HG03135 (cell line): ENCODE measurements at regions not wholly inside any gene's neighbourhood (a gene's known extent, or its start where the extent isn't known, plus 50 kb on each side); places are given as distances from the start of the nearest gene placed in this dataset.

Experiments
- ATAC-seq: cut with Tn5 transposase; IDR thresholded peaks from one replicate; pipeline ENCODE4 v1.9.1; 2021; ENCODE audit warnings: mild to moderate bottlenecking, moderate library complexity; ENCODE audit not compliant: unreplicated experiment

DNA sequence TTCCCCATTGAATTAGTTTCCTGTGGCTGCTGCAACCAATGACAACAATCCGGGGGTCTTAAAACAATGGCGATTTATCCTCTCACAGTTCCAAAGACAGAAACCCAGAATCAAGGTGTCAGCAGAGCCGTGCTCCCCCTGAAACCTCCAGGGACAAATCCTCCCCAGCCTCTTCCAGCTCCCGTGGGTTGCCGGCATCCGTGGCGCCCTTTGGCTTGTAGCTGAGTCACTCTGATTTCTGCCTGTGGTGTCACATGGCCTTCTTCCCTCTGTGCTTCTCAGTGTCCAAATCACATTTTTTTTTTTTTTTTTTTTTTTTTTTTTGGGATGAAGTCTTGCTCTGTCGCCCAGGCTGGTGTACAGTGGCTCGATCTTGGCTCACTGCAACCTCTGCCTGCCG is 64.5 kb upstream of the STX18 start:
- no peak for ATAC-seq

DNA sequence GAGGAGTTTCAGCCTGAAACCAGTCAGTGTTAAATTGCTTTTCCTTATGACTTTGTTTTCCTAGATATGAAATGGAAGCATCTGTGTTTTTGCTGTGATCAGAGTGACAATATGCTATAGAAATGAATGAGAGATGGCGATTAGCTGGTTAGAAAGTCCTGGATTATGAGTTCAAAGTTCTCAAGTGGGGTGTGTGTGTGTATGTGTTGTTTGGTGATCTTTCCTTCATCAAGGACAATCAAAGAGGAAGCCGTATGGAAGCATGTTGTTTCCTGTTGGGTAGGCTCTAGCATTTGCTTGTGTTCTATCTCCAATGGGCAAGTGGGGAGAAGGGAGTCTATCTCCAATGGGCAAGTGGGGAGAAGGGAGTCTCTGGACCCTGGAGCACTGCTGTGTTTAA is 64.0 kb upstream of the STX18 start:
- no peak for ATAC-seq

DNA sequence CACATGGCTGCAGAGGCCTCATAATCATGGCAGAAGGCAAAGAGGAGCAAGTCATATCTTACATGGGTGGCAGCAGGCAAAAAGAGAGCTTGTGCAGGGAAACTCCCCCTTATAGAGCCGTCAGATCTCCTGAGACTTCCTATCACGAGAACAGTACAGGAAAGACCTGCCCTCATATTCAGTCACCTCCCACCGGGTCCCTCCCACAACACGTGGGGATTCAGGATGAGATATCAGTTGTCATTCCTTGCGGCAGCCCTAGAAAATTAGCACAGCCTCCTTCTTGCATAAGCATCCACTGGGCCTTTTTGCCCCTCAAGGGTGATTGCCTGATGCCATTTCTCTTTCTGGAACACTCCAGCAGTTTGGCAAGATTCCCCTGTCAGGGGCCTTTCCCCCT is 61.7 kb upstream of the STX18 start:
- ATAC-seq: no peak

DNA sequence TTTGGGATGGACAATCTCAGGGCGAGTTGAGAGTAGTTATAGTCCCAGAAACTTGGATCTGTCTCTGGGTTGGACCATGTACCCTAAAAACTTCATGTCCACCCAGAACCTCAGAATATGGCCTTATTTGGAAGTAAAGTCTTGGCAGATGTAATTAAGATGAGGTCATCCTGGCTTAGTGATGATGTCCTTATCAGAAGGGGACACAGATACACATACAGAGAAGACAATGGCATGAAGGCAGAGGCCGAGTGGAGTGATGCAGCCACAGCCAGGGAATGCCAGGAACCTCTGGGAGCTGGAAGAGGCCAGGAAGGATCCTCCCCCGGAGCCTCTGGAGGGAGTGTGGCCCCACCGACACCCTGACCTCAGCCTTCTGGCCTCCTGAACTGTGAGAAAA is 61.2 kb upstream of the STX18 start:
- no peak for ATAC-seq

DNA sequence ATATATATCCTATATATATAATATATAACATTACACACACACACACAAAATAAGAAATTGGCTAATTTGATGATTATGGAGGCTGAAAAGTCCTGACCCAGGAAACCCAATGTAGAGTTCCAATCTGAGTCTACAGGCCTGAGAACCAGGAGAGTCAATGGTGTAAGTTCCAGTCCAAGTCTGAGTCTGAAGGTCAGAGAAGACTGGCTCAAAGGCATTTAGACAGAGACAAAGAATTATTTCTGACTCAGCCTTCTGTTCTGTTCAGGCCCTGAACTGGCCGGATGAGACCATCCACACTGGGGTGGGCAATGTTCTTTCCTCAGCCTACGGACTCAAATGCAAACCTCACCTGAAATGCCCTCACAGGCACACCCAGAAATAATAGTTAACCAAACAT is 60.6 kb upstream of the STX18 start:
- no peak for ATAC-seq

DNA sequence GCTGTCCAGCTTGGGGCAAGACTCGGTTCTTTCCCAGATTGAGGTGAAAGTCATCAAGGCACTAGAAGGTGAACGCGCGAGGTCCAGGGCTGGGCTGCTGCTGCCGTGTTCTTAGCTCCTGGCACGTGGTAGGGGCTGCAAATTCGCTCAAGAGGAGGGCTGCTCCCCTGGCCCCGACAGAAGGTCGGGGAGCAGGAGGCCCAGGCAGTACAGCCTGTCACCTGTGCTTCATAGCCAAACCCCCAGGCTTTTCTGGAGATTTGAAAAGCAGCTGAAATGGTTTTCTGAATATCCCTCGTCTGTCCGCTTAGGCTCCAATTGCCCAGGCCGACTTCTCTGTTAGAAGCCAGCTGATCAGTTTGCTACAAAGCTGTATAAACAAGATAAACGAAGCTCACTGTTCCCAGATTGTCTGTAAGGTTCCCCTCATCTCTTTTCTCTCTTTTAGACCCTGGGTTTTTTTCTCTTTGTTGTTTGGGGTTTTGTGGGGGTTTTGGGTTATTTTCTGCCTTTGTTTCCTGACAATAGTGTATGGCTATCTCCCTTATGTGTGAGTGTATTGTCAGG is 60.0 kb upstream of the STX18 start:
- no peak for ATAC-seq

DNA sequence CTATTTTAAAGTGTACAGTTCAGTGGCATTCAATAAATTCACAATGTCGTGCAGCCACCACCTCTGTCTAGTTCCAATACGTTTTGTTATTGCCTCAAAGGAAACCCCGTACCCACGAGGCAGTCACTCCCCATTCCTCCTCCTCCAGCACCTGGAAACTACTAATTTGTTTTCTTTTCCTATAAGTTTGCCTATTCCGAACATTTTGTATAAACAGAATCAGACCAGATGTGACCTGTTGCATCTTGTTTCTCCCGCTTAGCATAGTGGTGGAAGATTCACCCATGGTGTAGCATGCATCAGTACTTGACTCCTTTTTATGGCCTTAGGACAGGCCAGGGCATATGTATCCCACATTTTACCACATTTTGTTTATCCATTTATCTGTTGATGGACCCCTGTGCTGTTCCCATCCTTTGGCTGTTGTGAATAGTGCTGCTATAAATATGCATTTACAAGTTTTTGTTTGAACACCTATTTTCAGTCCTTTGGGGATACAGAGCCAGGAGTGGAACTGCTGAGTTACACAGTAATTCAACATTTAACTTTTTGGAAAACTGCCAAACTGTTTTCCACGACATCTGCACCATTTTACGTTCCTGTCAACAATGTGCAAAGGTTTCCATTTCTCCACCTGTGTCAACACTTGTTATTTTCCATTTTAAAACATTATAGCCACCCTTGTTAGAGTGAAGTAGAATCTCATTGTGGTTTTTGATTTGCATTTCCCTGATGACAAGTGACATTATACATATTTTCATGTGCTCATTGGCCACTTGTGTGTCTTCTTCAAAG is 57.8 kb upstream of the STX18 start:
- ATAC-seq: no peak

DNA sequence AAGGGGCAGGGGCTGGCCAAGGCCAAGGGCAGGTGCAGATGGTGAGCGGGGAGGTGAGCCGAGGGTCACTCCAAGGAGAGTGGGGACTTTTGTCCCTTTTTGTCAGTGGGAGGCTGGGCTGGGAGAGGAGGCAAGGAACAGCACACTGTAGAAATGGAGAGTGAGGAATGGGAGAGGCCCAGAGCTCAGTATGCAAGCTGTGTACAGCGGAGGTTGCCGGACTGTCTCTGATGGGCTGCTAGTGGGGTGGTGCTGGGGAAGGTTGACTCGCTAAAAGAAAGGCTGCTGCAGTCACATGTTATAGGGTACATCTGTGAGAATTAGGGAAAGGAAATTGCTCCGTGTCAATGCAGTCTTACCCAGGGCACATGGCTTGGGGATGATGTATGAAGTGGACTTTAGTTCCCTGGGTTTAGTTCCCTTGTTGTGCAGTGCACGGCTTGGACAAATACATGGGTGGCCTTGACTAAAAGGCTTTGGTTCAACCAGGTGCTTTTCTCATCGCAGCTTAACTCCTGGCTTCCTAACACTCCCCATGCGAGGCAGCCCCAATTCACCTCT is 57.1 kb upstream of the STX18 start:
- no peak for ATAC-seq

DNA sequence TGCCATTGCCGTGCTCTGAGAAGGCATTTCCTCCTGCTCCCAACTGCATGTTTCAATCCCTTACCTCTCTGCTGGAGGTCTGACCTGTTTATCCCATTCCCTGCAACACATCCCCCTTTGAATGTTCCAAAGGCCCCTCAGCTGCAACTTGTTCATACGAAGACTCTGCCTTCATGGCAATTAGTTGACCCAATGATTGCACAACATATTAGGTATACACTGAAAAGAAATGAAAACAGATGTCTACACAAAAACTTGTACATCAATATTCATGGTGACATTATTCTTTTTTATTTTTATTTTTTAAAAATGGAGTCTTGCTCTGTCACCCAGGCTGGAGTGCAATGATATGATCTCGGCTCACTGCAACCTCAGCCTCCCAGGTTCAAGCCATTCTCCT is 54.9 kb upstream of the STX18 start:
- no peak for ATAC-seq

DNA sequence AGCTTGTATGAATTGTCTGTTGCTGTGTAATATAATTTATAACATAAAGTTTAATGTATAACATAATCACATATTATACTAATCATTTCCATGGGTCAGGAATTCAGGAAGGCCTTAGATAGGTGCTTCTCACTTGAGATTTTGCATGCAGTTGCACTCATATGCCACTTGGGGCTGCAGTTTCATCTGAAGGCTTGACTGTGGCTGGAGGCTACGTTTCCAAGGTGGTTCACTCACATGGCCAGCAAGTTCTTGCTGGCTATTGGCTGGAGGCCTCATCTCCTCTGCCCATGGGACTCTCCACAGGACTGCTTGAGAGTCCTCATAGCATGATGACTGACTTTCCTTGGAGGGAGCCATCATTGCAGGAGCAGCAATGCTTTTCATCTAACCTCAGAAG is 53.4 kb upstream of the STX18 start:
- ATAC-seq: no peak

DNA sequence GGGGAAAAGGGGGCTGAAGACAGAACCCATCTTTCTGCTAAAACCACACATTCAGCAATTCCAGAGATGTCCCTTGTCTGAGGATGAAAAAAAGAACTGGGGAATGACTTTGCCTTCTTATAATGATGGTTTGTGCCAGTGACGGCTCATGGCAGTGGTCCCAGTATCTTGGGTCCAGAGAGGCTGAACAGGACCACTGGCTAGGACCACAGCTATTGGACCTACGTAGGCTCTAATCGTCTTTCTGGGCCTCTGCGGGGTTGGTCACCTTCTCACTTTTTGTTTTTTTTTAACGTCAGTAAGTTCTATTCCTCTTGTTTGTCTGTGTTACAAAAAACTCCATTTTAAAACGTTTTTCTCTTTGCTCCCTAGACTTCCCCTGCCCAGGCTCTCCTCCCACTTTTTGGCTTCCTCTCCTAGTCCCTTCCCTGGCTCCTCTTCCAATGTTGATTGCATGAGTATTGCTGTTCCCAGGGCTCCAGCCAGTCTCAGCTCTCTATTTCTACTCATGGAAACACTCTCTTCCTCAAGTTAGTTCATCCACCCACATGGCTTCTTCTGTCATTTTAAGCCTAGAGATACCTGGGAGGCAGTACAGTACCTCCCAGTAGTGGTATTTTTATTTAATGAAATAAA is 52.6 kb upstream of the STX18 start:
- no peak for ATAC-seq

DNA sequence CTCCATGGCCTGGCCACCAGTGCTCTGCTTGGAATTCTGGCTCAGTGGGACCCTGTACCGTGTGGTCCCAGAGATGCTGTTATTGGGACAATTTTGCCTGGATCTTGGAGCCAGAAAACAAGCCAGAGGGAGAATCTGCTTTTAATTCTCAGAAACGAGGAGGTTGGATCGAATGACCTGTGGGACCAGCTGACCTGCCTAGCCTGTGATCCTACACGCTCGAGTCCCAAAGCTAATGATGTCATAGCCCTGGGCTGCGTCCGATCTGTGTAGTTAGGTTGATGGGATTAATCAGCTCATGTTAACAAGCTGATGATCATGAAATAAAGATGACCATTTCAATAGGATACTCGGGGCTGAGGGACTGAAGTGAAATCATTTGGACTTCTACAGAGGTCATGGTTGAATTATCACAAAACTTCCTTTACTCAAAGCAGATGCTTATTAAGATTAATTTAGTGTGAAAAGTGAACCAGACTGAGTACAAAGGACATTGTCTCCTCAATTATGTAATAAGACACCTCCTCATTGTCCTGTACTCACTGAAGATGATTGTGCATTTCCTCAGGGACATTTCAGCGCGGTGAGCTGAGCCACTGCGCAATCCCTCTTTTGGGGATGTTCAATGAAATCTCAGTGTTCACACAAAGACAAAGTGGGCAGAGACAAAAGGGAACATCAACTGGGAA is 51.9 kb upstream of the STX18 start:
- no peak for ATAC-seq

DNA sequence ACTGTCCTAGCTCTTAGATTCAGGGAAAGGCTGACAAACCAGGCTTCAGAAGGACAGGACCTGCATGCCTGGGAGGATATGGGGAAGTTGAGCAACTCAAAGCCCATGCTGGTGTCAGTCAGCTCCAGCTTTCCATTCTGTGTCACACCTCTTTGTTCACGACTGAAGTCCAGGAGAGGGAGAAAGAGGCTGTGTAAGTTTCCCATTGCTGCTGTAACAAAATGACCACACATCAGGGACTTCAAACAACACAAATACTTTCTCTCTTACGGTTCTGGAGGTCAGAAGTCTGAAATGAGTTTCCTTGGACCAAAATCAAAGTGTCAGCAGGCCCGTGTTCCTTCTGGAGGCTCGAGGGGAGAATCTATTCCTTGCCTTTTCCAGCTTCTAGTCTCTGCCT is 50.6 kb upstream of the STX18 start:
- no peak for ATAC-seq
